WTC11 (cell line): ENCODE measurements at regions not wholly inside any gene's neighbourhood (a gene's known extent, or its start where the extent isn't known, plus 50 kb on each side); places are given as distances from the start of the nearest gene placed in this dataset.

Experiments
- ATAC-seq: fragments of 200-7000 bp; cut with Tn5 transposase; 2 replicates; pipeline ENCODE4 v1.10.0; 2021; ENCODE audit warnings: mild to moderate bottlenecking, moderate library complexity
- CTCF ChIA-PET: fragments of 300-600 bp; sonication (Branson Sonifier 250); formaldehyde crosslinking; loops from one replicate; lab custom pipeline; 2021; ENCODE audit warnings: antibody characterized with exemption; lab: Charles Lee
- POLR2A ChIA-PET: fragments of 350-600 bp; sonication (Branson Sonifier 250); formaldehyde crosslinking; loops from one replicate; lab custom pipeline; 2021; ENCODE audit warnings: antibody characterized with exemption; lab: Charles Lee
- DNase-seq: peaks from one replicate; pipeline ENCODE4 v3.0.0; 2021; ENCODE audit warnings: low spot score
- H3K27ac Mint-ChIP-seq: 2 replicates; pipeline ENCODE4 v1.8.0; 2021; ENCODE audit warnings: mixed read lengths
- H3K27me3 Mint-ChIP-seq: 2 replicates; pipeline ENCODE4 v1.8.0; 2021; ENCODE audit warnings: low read depth, mild to moderate bottlenecking, moderate library complexity, mixed read lengths
- H3K36me3 Mint-ChIP-seq: 2 replicates; pipeline ENCODE4 v1.8.0; 2021; ENCODE audit warnings: mixed read lengths
- H3K4me1 Mint-ChIP-seq: 2 replicates; pipeline ENCODE4 v1.8.0; 2022; ENCODE audit warnings: mixed read lengths
- H3K4me3 Mint-ChIP-seq: 2 replicates; pipeline ENCODE4 v1.8.0; 2021; ENCODE audit warnings: mild to moderate bottlenecking, moderate library complexity, mixed read lengths
- H3K9me3 Mint-ChIP-seq: 2 replicates; pipeline ENCODE4 v1.8.0; 2021; ENCODE audit warnings: mixed read lengths
- ATF2 ChIP-seq: sonication (generic); formaldehyde crosslinking; IDR thresholded peaks from 2 replicates; pipeline ENCODE4 v1.8.1; 2022; ENCODE audit warnings: low read depth, missing genetic modification reagents, borderline replicate concordance
- CDX4 ChIP-seq: fragments of 250-450 bp; sonication (Bioruptor Pico); IDR thresholded peaks from 2 replicates; pipeline ENCODE4 v1.9.0; 2021; ENCODE audit warnings: moderate library complexity, mild to moderate bottlenecking, inconsistent platforms, borderline replicate concordance
- GABPB1 ChIP-seq: sonication (generic); formaldehyde crosslinking; IDR thresholded peaks from 2 replicates; pipeline ENCODE4 v1.8.1; 2023; ENCODE audit warnings: mild to moderate bottlenecking, missing genetic modification reagents
- IRF1 ChIP-seq: sonication (generic); formaldehyde crosslinking; IDR thresholded peaks from 2 replicates; pipeline ENCODE4 v1.8.0; 2023; ENCODE audit warnings: missing genetic modification reagents
- NFATC4 ChIP-seq: fragments of 250-450 bp; sonication (Bioruptor Pico); IDR thresholded peaks from 2 replicates; pipeline ENCODE4 v1.9.0; 2021; ENCODE audit warnings: mild to moderate bottlenecking
- NR1H2 ChIP-seq: sonication (generic); formaldehyde crosslinking; IDR thresholded peaks from 2 replicates; pipeline ENCODE4 v1.9.0; 2021; ENCODE audit warnings: mild to moderate bottlenecking, moderate library complexity, missing genetic modification reagents
- SMAD4 ChIP-seq: sonication (generic); formaldehyde crosslinking; IDR thresholded peaks from 2 replicates; pipeline ENCODE4 v1.8.0; 2022; ENCODE audit warnings: mild to moderate bottlenecking, missing genetic modification reagents
- TEAD4 ChIP-seq: sonication (generic); formaldehyde crosslinking; IDR thresholded peaks from 2 replicates; pipeline ENCODE4 v1.8.0; 2022; ENCODE audit warnings: mild to moderate bottlenecking, missing genetic modification reagents
- ZBTB21 ChIP-seq: sonication (generic); formaldehyde crosslinking; IDR thresholded peaks from 2 replicates; pipeline ENCODE4 v1.8.1; 2023; ENCODE audit warnings: mild to moderate bottlenecking, missing genetic modification reagents, borderline replicate concordance
- ZNF219 ChIP-seq: sonication (generic); formaldehyde crosslinking; IDR thresholded peaks from 2 replicates; pipeline ENCODE4 v1.8.0; 2023; ENCODE audit warnings: missing genetic modification reagents, mild to moderate bottlenecking, borderline replicate concordance
- TF ChIP-seq, protein P1 (sequence below): sonication (generic); formaldehyde crosslinking; IDR thresholded peaks from 2 replicates; pipeline ENCODE4 v1.8.0; 2023; ENCODE audit warnings: mild to moderate bottlenecking, missing genetic modification reagents
- TF ChIP-seq, protein P2 (sequence below): sonication (generic); formaldehyde crosslinking; IDR thresholded peaks from 2 replicates; pipeline ENCODE4 v1.8.0; 2022; ENCODE audit warnings: missing genetic modification reagents
- TF ChIP-seq, protein P3 (sequence below): sonication (generic); formaldehyde crosslinking; IDR thresholded peaks from 2 replicates; pipeline ENCODE4 v1.8.1; 2023; ENCODE audit warnings: mild to moderate bottlenecking, missing genetic modification reagents
- TF ChIP-seq, protein P4 (sequence below): fragments of 250-450 bp; sonication (Bioruptor Pico); conservative IDR thresholded peaks from 2 replicates; pipeline ENCODE4 v1.9.0; 2021; ENCODE audit warnings: mild to moderate bottlenecking
- TF ChIP-seq, protein P5 (sequence below): sonication (generic); formaldehyde crosslinking; IDR thresholded peaks from 2 replicates; pipeline ENCODE4 v1.8.1; 2022; ENCODE audit warnings: missing genetic modification reagents, borderline replicate concordance

DNA sequence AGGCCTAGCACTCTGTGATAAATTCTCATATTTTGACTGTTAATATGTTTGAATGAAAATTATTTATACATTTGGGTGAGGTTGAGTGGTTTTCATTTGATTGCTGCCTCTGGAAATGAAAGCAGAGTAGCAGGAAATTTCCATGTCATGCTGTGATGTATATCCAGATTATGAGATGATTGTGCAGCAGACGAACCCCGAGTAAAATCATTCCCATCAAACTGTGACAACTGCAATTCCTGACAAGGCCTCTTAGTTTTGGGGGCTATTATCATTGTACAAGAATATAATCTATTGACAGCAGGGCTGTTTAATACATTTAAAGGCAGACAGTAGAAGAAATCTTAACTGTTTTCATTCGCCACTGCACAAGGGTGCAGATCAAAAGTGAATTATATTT, 134.8 kb downstream of the ATG4C start:
- POLR2A ChIA-PET, result no interaction called here
- ATAC-seq (no peak), DNase-seq (no peak)
- Mint-ChIP-seq H3K4me1 (peaks cover 24% of the 10 kb centered on the region), H3K36me3 (no peaks in the 10 kb centered on the region), H3K27ac (no peak overlapping the region), H3K4me3 (no peak overlapping the region), H3K9me3 (no peaks in the 10 kb centered on the region), H3K27me3 (peaks cover 9% of the 10 kb centered on the region; the same call in 1 of the 2 replicates)
- TF ChIP-seq NFATC4 (CRISPR knock-in tag) (no peak), ZBTB21 (CRISPR knock-in tag) (no peak)
- TF ChIP-seq, protein P1, sequence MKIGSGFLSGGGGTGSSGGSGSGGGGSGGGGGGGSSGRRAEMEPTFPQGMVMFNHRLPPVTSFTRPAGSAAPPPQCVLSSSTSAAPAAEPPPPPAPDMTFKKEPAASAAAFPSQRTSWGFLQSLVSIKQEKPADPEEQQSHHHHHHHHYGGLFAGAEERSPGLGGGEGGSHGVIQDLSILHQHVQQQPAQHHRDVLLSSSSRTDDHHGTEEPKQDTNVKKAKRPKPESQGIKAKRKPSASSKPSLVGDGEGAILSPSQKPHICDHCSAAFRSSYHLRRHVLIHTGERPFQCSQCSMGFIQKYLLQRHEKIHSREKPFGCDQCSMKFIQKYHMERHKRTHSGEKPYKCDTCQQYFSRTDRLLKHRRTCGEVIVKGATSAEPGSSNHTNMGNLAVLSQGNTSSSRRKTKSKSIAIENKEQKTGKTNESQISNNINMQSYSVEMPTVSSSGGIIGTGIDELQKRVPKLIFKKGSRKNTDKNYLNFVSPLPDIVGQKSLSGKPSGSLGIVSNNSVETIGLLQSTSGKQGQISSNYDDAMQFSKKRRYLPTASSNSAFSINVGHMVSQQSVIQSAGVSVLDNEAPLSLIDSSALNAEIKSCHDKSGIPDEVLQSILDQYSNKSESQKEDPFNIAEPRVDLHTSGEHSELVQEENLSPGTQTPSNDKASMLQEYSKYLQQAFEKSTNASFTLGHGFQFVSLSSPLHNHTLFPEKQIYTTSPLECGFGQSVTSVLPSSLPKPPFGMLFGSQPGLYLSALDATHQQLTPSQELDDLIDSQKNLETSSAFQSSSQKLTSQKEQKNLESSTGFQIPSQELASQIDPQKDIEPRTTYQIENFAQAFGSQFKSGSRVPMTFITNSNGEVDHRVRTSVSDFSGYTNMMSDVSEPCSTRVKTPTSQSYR (CRISPR knock-in tag), result no peak
- TF ChIP-seq, protein P2, sequence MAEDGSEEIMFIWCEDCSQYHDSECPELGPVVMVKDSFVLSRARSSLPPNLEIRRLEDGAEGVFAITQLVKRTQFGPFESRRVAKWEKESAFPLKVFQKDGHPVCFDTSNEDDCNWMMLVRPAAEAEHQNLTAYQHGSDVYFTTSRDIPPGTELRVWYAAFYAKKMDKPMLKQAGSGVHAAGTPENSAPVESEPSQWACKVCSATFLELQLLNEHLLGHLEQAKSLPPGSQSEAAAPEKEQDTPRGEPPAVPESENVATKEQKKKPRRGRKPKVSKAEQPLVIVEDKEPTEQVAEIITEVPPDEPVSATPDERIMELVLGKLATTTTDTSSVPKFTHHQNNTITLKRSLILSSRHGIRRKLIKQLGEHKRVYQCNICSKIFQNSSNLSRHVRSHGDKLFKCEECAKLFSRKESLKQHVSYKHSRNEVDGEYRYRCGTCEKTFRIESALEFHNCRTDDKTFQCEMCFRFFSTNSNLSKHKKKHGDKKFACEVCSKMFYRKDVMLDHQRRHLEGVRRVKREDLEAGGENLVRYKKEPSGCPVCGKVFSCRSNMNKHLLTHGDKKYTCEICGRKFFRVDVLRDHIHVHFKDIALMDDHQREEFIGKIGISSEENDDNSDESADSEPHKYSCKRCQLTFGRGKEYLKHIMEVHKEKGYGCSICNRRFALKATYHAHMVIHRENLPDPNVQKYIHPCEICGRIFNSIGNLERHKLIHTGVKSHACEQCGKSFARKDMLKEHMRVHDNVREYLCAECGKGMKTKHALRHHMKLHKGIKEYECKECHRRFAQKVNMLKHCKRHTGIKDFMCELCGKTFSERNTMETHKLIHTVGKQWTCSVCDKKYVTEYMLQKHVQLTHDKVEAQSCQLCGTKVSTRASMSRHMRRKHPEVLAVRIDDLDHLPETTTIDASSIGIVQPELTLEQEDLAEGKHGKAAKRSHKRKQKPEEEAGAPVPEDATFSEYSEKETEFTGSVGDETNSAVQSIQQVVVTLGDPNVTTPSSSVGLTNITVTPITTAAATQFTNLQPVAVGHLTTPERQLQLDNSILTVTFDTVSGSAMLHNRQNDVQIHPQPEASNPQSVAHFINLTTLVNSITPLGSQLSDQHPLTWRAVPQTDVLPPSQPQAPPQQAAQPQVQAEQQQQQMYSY (CRISPR knock-in tag), result no peak
- CTCF ChIA-PET, result interaction anchor here (1.1 kb wide), 1 partner anchor 13 kb away, joined by 5 read pairs; no protein-coding TSS in a partner anchor

- ChIA-PET POLR2A (no interaction called here), CTCF (no interaction called here)
- Mint-ChIP-seq H3K27me3 (peaks cover 4% of the 10 kb centered on the region; the same call in 1 of the 2 replicates), H3K27ac (no peak overlapping the region), H3K36me3 (no peaks in the 10 kb centered on the region), H3K4me3 (no peak overlapping the region), H3K4me1 (peaks cover 24% of the 10 kb centered on the region), H3K9me3 (no peaks in the 10 kb centered on the region)
- DNase-seq (no peak), ATAC-seq (no peak)
- no peak for TF ChIP-seq IRF1 (CRISPR knock-in tag)
- no peak for TF ChIP-seq ZNF219
- TF ChIP-seq GABPB1 (CRISPR knock-in tag), result no peak
- TF ChIP-seq, protein P3, sequence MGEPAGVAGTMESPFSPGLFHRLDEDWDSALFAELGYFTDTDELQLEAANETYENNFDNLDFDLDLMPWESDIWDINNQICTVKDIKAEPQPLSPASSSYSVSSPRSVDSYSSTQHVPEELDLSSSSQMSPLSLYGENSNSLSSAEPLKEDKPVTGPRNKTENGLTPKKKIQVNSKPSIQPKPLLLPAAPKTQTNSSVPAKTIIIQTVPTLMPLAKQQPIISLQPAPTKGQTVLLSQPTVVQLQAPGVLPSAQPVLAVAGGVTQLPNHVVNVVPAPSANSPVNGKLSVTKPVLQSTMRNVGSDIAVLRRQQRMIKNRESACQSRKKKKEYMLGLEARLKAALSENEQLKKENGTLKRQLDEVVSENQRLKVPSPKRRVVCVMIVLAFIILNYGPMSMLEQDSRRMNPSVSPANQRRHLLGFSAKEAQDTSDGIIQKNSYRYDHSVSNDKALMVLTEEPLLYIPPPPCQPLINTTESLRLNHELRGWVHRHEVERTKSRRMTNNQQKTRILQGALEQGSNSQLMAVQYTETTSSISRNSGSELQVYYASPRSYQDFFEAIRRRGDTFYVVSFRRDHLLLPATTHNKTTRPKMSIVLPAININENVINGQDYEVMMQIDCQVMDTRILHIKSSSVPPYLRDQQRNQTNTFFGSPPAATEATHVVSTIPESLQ (CRISPR knock-in tag), result no peak
- no peak for TF ChIP-seq NR1H2 (CRISPR knock-in tag)
- TF ChIP-seq, protein P1 (CRISPR knock-in tag), result no peak
- no peak for TF ChIP-seq ATF2 (CRISPR knock-in tag)
- TF ChIP-seq, protein P4, sequence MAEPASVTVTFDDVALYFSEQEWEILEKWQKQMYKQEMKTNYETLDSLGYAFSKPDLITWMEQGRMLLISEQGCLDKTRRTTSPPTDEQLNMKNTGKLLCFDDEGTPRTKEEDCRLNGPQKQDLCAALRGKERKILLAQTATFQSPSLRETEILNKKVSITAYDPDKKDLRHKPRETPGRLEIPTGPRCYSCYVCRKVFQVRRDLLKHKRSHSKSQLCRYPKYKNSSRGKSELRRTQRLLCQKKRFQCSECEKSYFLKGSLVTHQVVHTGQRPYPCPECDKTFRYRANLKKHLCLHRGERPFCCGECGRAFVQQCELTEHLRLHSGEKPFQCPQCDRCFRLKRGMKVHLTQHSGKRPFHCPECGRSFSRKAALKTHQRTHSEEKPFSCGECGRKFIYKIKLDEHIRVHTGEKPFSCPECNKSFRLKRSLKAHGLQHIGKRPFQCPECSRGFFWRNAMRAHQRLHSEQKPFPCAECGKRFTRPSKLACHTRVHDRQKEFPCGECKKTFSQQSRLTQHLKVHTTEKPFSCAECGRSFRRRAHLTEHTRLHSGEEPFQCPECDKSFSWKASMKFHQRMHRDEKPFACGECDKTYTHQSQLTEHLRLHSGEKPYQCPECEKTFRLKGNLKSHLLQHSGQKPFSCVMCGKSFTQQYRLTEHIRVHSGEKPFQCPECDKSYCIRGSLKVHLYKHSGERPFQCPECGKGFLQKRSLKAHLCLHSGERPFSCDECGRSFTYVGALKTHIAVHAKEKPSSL (CRISPR knock-in tag), result no peak
- TF ChIP-seq, protein P5, sequence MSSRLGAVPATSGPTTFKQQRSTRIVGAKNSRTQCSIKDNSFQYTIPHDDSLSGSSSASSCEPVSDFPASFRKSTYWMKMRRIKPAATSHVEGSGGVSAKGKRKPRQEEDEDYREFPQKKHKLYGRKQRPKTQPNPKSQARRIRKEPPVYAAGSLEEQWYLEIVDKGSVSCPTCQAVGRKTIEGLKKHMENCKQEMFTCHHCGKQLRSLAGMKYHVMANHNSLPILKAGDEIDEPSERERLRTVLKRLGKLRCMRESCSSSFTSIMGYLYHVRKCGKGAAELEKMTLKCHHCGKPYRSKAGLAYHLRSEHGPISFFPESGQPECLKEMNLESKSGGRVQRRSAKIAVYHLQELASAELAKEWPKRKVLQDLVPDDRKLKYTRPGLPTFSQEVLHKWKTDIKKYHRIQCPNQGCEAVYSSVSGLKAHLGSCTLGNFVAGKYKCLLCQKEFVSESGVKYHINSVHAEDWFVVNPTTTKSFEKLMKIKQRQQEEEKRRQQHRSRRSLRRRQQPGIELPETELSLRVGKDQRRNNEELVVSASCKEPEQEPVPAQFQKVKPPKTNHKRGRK, result no peak
- TF ChIP-seq CDX4 (CRISPR knock-in tag), result no peak
- TF ChIP-seq TEAD4 (CRISPR knock-in tag), result no peak
- no peak for TF ChIP-seq SMAD4 (CRISPR knock-in tag)
Observed at GRCh38 chr1:62922006-62922405, 138.1 kb downstream of the ATG4C start.
